Type B pancreatic cell (in vitro differentiated cells): ENCODE measurements at regions not wholly inside any gene's neighbourhood (a gene's known extent, or its start where the extent isn't known, plus 50 kb on each side); places are given as distances from the start of the nearest gene placed in this dataset.

Experiments
- DNase-seq: peaks from one replicate; pipeline ENCODE4 v3.0.0; 2021; ENCODE audit warnings: mixed read lengths; ENCODE audit not compliant: unreplicated experiment; ENCODE audit errors: extremely low spot score
- H3K27ac Mint-ChIP-seq: 2 replicates; pipeline ENCODE4 v1.8.0; 2021; ENCODE audit warnings: mild to moderate bottlenecking, mixed read lengths
- H3K27me3 Mint-ChIP-seq: 2 replicates; pipeline ENCODE4 v1.8.0; 2021; ENCODE audit warnings: mixed read lengths
- H3K36me3 Mint-ChIP-seq: 2 replicates; pipeline ENCODE4 v1.8.0; 2021; ENCODE audit warnings: mixed read lengths
- H3K4me1 Mint-ChIP-seq: one replicate; pipeline ENCODE4 v1.8.0; 2021; ENCODE audit warnings: mixed read lengths; ENCODE audit not compliant: unreplicated experiment
- H3K4me3 Mint-ChIP-seq: 2 replicates; pipeline ENCODE4 v1.8.0; 2021; ENCODE audit warnings: mild to moderate bottlenecking, mixed read lengths
- H3K9me3 Mint-ChIP-seq: 2 replicates; pipeline ENCODE4 v1.8.0; 2021; ENCODE audit warnings: mixed read lengths
- CTCF ChIP-seq: fragments of 200-600 bp; sonication (generic); conservative IDR thresholded peaks from 2 replicates; pipeline ENCODE4 v1.5.0; 2021; ENCODE audit warnings: antibody characterized with exemption, mild to moderate bottlenecking

GRCh38 chr10:4048236-4048864, 263.3 kb upstream of the KLF6 start:
- peaks cover 4% of the 10 kb centered on the region for H3K4me1 Mint-ChIP-seq
- no peak overlapping the region for H3K27ac Mint-ChIP-seq
- no peak for TF ChIP-seq CTCF
- no peak overlapping the region for H3K4me3 Mint-ChIP-seq
- no peak for DNase-seq
- peaks cover 3% of the 10 kb centered on the region for H3K36me3 Mint-ChIP-seq
- no peaks in the 10 kb centered on the region for H3K27me3 Mint-ChIP-seq
- peaks cover 14% of the 10 kb centered on the region for H3K9me3 Mint-ChIP-seq

- H3K27me3 Mint-ChIP-seq = no peaks in the 10 kb centered on the region
- no peak for TF ChIP-seq CTCF
- no peak for DNase-seq
- peaks cover 4% of the 10 kb centered on the region for H3K4me1 Mint-ChIP-seq
- H3K36me3 Mint-ChIP-seq = peaks cover 3% of the 10 kb centered on the region
- H3K4me3 Mint-ChIP-seq = no peak overlapping the region
- H3K27ac Mint-ChIP-seq = no peak overlapping the region
- peaks cover 21% of the 10 kb centered on the region for H3K9me3 Mint-ChIP-seq
Observed at GRCh38 chr10:4046712-4047354, 261.8 kb upstream of the KLF6 start.

GRCh38 chr10:4046030-4046429, 261.0 kb upstream of the KLF6 start:
- Mint-ChIP-seq H3K4me1 (peaks cover 4% of the 10 kb centered on the region), H3K4me3 (no peak overlapping the region), H3K27ac (no peak overlapping the region), H3K36me3 (peaks cover 3% of the 10 kb centered on the region), H3K27me3 (no peaks in the 10 kb centered on the region), H3K9me3 (peaks cover 21% of the 10 kb centered on the region)
- no peak for DNase-seq
- no peak for TF ChIP-seq CTCF

- Mint-ChIP-seq H3K27ac (no peak overlapping the region), H3K27me3 (no peaks in the 10 kb centered on the region), H3K4me1 (peaks cover 3% of the 10 kb centered on the region), H3K9me3 (peaks cover 21% of the 10 kb centered on the region), H3K4me3 (no peak overlapping the region), H3K36me3 (peaks cover 3% of the 10 kb centered on the region)
- no peak for TF ChIP-seq CTCF
- DNase-seq = no peak
Observed at GRCh38 chr10:4043897-4044665, 259.1 kb upstream of the KLF6 start.

- DNase-seq = no peak
- Mint-ChIP-seq H3K36me3 (peaks cover 3% of the 10 kb centered on the region), H3K27me3 (no peaks in the 10 kb centered on the region), H3K4me3 (no peak overlapping the region), H3K9me3 (peaks cover 12% of the 10 kb centered on the region), H3K27ac (no peak overlapping the region), H3K4me1 (no peaks in the 10 kb centered on the region)
- no peak for TF ChIP-seq CTCF
Observed at GRCh38 chr10:4041635-4042034, 256.6 kb upstream of the KLF6 start.
